ENCODE measurements at regions not wholly inside any gene's neighbourhood (a gene's known extent, or its start where the extent isn't known, plus 50 kb on each side); places are given as distances from the start of the nearest gene placed in this dataset.

DNA sequence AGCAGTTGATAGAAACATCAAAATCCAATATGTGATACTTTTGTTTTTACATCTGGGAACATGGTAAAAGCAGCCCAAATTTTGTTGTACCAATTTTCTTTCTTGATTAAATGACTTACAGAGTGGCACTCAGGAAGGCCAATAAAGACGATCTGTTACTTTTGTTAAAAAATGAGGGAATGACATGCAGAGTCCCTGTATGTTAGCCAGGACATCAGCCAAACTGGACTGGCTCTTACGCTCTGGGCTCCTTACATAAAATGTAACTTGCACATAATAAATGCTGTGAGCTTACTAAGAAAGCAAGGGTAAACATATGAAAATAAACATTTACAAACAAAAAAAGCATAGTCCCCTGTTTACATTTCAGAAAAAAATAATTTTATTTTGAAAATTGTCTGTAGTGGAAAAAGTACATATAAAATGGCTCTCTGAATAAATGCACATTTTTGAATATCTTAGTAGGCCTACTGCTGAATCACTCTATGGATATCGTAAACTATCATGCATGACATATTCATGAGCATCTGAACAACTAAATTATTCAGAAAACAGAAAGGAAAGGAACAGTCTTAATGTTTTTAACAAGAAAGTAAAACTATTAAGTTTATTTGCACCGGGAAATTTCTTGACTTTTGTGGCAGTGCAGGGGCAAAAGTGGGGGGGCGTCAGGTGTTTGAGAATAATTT, 534.5 kb downstream of the KCTD12 start:
- TF ChIP-seq, protein P1, sequence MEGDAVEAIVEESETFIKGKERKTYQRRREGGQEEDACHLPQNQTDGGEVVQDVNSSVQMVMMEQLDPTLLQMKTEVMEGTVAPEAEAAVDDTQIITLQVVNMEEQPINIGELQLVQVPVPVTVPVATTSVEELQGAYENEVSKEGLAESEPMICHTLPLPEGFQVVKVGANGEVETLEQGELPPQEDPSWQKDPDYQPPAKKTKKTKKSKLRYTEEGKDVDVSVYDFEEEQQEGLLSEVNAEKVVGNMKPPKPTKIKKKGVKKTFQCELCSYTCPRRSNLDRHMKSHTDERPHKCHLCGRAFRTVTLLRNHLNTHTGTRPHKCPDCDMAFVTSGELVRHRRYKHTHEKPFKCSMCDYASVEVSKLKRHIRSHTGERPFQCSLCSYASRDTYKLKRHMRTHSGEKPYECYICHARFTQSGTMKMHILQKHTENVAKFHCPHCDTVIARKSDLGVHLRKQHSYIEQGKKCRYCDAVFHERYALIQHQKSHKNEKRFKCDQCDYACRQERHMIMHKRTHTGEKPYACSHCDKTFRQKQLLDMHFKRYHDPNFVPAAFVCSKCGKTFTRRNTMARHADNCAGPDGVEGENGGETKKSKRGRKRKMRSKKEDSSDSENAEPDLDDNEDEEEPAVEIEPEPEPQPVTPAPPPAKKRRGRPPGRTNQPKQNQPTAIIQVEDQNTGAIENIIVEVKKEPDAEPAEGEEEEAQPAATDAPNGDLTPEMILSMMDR (IDR thresholded peaks at IDR 0.05; ENCODE audit: insufficient read depth, low read length, poor library complexity, severe bottlenecking) = no peak
- no peaks in the 10 kb centered on the region for H3K27me3 ChIP-seq (ENCODE audit: control insufficient read depth, insufficient read depth, low read length)
- no peak for DNase-seq (ENCODE audit: low read depth)
- H3K4me3 ChIP-seq (ENCODE audit: low read depth, low read length) = no peak overlapping the region
- H3K36me3 ChIP-seq (ENCODE audit: control insufficient read depth, insufficient read depth, low read length) = no peaks in the 10 kb centered on the region

DNA sequence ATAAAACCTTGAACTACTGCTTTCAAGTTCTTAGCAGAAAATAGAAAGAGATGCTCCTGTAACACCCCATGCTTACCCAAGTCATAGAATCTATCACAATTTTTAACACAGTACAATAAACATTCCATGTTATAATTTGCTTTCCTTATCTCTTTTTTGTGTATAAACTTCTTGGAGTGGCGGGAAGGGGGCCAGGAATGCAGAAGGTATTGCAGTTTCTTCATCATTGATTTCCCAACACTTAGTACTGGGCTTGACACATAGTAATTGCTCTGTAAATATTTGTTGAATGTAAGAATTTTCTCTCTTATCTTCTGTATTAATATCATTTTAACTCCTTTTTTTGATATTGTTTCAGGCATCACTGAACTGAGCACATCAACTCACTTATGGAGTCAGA, 535.8 kb downstream of the KCTD12 start:
- TF ChIP-seq, protein P1 (IDR thresholded peaks at IDR 0.05; ENCODE audit: insufficient read depth, low read length, poor library complexity, severe bottlenecking) = no peak
- no peak overlapping the region for H3K4me3 ChIP-seq (ENCODE audit: low read depth, low read length)
- no peaks in the 10 kb centered on the region for H3K27me3 ChIP-seq (ENCODE audit: control insufficient read depth, insufficient read depth, low read length)
- DNase-seq (ENCODE audit: low read depth) = no peak
- no peaks in the 10 kb centered on the region for H3K36me3 ChIP-seq (ENCODE audit: control insufficient read depth, insufficient read depth, low read length)

DNA sequence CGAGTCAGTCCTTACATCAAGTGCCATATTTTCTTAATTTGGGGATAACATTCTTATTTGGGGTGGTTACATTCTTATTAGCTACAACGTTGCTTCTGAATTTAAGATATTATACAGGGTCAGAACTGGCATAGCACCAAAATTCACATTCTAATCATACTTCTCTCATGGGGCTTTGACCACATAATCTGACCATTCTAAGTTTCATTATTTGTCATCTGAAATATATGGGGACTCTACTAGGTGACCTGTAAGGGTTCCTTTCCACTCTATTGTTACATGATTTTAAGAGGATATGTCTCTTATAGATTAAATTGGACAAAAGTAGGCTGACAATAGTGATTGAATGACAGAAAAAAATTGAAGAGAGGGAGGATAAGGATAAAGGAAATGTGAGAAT, 536.5 kb downstream of the KCTD12 start:
- H3K27me3 ChIP-seq (ENCODE audit: control insufficient read depth, insufficient read depth, low read length) = no peaks in the 10 kb centered on the region
- H3K4me3 ChIP-seq (ENCODE audit: low read depth, low read length) = no peak overlapping the region
- no peak for DNase-seq (ENCODE audit: low read depth)
- TF ChIP-seq, protein P1 (IDR thresholded peaks at IDR 0.05; ENCODE audit: insufficient read depth, low read length, poor library complexity, severe bottlenecking) = no peak
- no peaks in the 10 kb centered on the region for H3K36me3 ChIP-seq (ENCODE audit: control insufficient read depth, insufficient read depth, low read length)

DNA sequence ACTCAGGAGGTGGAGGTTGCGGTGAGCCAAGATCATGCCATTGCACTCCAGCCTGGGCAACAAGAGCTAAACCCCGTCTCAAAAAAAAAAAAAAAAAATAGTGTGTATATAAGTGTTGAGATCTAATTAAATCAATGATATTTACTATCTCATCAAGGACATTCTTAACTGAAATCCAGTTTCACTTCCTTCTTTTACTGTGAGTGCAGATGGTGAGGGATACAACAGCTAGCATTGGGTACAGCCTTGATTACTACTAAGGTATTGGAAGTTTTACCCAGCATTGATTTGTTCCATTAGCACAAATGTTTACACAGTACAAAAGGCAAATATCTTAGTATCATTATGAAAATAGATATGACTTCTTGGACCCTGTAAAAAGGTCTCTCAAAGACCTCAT, 546.6 kb downstream of the KCTD12 start:
- H3K4me3 ChIP-seq (ENCODE audit: low read depth, low read length) = no peak overlapping the region
- H3K27me3 ChIP-seq (ENCODE audit: control insufficient read depth, insufficient read depth, low read length) = no peaks in the 10 kb centered on the region
- H3K36me3 ChIP-seq (ENCODE audit: control insufficient read depth, insufficient read depth, low read length) = no peaks in the 10 kb centered on the region
- DNase-seq (ENCODE audit: low read depth) = no peak
- TF ChIP-seq, protein P1 (IDR thresholded peaks at IDR 0.05; ENCODE audit: insufficient read depth, low read length, poor library complexity, severe bottlenecking) = no peak

DNA sequence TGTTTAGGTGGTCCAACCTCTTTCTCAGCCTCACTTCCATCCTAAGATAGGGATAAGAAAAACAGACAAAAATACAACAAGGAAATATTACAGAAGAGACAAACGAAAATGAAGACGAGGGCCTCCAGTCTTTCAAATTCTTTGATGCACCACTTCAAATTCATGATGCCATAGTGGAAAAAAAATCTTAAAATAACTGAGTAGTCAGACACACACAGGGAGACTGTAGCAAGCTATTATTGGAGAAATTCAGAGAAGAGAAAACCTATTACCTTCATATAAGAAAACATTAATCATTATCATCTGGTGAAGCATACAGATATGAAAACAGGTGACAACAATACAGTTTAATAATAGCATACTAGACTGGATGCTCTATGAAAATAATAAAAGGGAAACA, 548.2 kb downstream of the KCTD12 start:
- TF ChIP-seq, protein P1 (IDR thresholded peaks at IDR 0.05; ENCODE audit: insufficient read depth, low read length, poor library complexity, severe bottlenecking) = no peak
- Histone ChIP-seq H3K27me3 (ENCODE audit: control insufficient read depth, insufficient read depth, low read length) (no peaks in the 10 kb centered on the region), H3K36me3 (ENCODE audit: control insufficient read depth, insufficient read depth, low read length) (no peaks in the 10 kb centered on the region), H3K4me3 (ENCODE audit: low read depth, low read length) (no peak overlapping the region)
- DNase-seq (ENCODE audit: low read depth) = no peak

Data from kidney epithelial cell (primary cell).